ENCODE measurements at regions not wholly inside any gene's neighbourhood (a gene's known extent, or its start where the extent isn't known, plus 50 kb on each side); places are given as distances from the start of the nearest gene placed in this dataset.

DNA sequence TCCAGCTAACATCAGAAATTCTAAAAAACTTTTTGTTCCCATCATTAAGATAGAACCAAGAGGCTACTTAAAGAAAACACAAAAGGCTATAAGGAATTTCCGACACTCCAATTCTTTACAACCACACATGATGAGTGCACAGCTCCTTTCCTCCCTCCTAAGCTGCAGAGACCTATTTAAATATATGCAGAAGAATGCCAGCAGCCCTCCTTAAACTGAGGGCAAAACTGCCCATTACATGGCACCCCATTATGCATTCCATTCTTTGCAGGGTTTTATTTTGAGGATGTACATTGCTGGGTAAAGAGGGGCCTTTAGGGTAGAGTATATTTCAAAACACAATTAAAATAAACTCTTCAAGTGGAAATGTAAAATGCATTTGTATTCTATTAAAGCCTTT, 502.9 kb downstream of the RASEF start (continued):
- TF ChIP-seq BACH1 (tag; IDR thresholded peaks at IDR 0.05) (no peak), MYBL2 (IDR thresholded peaks at IDR 0.05; ENCODE audit: low read depth) (no peak), MYBL2 (CRISPR knock-in tag; IDR thresholded peaks at IDR 0.05; ENCODE audit: borderline replicate concordance) (no peak), ELF4 (CRISPR knock-in tag; IDR thresholded peaks at IDR 0.05) (no peak)

DNA sequence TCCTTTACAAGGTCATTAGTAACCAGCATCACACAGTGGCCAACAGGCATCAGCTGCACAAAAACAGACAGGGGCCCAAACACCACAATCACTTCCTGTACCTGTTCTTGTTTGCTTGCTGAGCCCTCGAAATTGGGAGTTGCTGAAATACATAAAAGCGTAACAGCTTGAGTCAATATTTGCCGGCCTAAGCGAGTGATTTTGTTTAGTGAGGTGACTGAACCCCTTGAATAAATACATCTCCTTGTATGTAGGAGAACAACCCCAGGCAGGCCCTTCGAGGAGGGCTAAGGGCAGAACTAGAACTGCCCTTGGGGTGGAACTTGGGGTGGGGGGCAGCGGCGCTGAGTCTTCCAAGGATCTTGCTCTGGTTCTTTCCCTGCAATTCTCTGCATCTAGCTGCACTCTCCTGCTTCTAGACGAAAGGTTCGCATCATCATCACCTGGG, 502.5 kb downstream of the RASEF start:
- DNase-seq (ENCODE audit: extremely low read depth in 1 of 4, low spot score in 3 of 4) (no peak), FAIRE-seq (no peak), ATAC-seq (no peak)
- intact Hi-C loops (cut with micrococcal nuclease), result no loop called here
- Histone ChIP-seq H2AFZ (ENCODE audit: low read depth, low read length) (no peak overlapping the region), H3K36me3 (ENCODE audit: control insufficient read depth, insufficient read depth, low read length) (no peaks in the 10 kb centered on the region), H3K4me3 (no peak overlapping the region), H3K4me1 (replicated peaks in 1 of 2; ENCODE audit: control insufficient read depth in 2 of 2, insufficient read depth in 2 of 2, low read length in 2 of 2) (no peaks in the 10 kb centered on the region), H3K9ac (ENCODE audit: insufficient read depth in 1 of 2, low read depth in 2 of 2, low read length in 2 of 2) (no peak overlapping the region), H3K27ac (ENCODE audit: extremely low read depth, low read depth, low read length) (no peak overlapping the region), H4K20me1 (replicated peaks; ENCODE audit: control insufficient read depth, insufficient read depth, low read length) (no peaks in the 10 kb centered on the region), H3K27me3 (ENCODE audit: control insufficient read depth in 2 of 2, insufficient read depth in 2 of 2, low read length in 2 of 2) (no peaks in the 10 kb centered on the region), H3K4me2 (ENCODE audit: insufficient read depth, low read length) (no peak overlapping the region), H3K79me2 (ENCODE audit: control insufficient read depth, insufficient read depth, low read length) (no peaks in the 10 kb centered on the region), H3K9me1 (ENCODE audit: control insufficient read depth, insufficient read depth, low read length) (no peaks in the 10 kb centered on the region), H3K9me3 (replicated peaks; ENCODE audit: control insufficient read depth, insufficient read depth, low read depth, low read length) (no peaks in the 10 kb centered on the region)
- in situ Hi-C loops (cut with MboI), result no loop called here
- ChIA-PET CTCF (ENCODE audit: low intra/inter-chr PET ratio) (no interaction called here), POLR2A (no interaction called here)
- BruUV-seq (replicated peaks), result no TSS peak
- WGBS (ENCODE audit: insufficient coverage, low coverage, missing lambda C conversion rate), result 3% methylated on average over 7 of the region's 9 CpGs
- TF ChIP-seq MED1 (CRISPR knock-in tag; IDR thresholded peaks at IDR 0.05; ENCODE audit: borderline replicate concordance) (no peak), BRD4 (IDR thresholded peaks at IDR 0.05) (no peak), SRF (CRISPR knock-in tag; IDR thresholded peaks at IDR 0.05) (no peak), CBFA2T2 (conservative IDR thresholded peaks at IDR 0.05) (no peak), GABPA (tag; conservative IDR thresholded peaks at IDR 0.05; ENCODE audit: low read depth) (no peak), PML (IDR thresholded peaks at IDR 0.05; ENCODE audit: low read length) (no peak), ZNF766 (CRISPR knock-in tag; conservative IDR thresholded peaks at IDR 0.05) (no peak), DIDO1 (tag; IDR thresholded peaks at IDR 0.05; ENCODE audit: low read depth) (no peak), TCF3 (CRISPR knock-in tag; IDR thresholded peaks at IDR 0.05) (no peak), GATAD2A (IDR thresholded peaks at IDR 0.05) (no peak), RAD21 (CRISPR knock-in tag; conservative IDR thresholded peaks at IDR 0.05 in 1 of 2, IDR thresholded peaks at IDR 0.05 in 1 of 2) (no peak), PTTG1 (tag; IDR thresholded peaks at IDR 0.05; ENCODE audit: low read depth) (no peak), CREBBP (IDR thresholded peaks at IDR 0.05; ENCODE audit: low read depth, low read length) (no peak)
- TF ChIP-seq, protein P1, sequence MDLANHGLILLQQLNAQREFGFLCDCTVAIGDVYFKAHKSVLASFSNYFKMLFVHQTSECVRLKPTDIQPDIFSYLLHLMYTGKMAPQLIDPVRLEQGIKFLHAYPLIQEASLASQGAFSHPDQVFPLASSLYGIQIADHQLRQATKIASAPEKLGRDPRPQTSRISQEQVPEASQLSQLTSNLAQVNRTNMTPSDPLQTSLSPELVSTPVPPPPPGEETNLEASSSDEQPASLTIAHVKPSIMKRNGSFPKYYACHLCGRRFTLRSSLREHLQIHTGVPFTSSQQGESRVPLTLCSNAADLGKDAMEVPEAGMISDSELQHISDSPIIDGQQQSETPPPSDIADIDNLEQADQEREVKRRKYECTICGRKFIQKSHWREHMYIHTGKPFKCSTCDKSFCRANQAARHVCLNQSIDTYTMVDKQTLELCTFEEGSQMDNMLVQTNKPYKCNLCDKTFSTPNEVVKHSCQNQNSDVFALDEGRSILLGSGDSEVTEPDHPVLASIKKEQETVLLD (IDR thresholded peaks at IDR 0.05), result no peak

Measured in K562 (cell line).